ENCODE measurements at regions not wholly inside any gene's neighbourhood (a gene's known extent, or its start where the extent isn't known, plus 50 kb on each side); places are given as distances from the start of the nearest gene placed in this dataset.
"Not testable (repeated sequence)": the region's sequence is repeated elsewhere in the genome, so short reads cannot be mapped to it uniquely, and the experiment has no call there.

- Histone ChIP-seq H3K9me3 (no peaks in the 10 kb centered on the region), H3K27me3 (no peaks in the 10 kb centered on the region), H3K4me3 (no peak overlapping the region), H3K27ac (no peak overlapping the region), H3K4me1 (no peaks in the 10 kb centered on the region), H3K36me3 (no peaks in the 10 kb centered on the region)
- no peak for ATAC-seq
- no peak for TF ChIP-seq POLR2A (IDR thresholded peaks at IDR 0.05)
- no peak for TF ChIP-seq POLR2AphosphoS5 (IDR thresholded peaks at IDR 0.05)
- no peak for TF ChIP-seq CTCF (IDR thresholded peaks at IDR 0.05)
- TF ChIP-seq EP300 (IDR thresholded peaks at IDR 0.05), result no peak
- WGBS, 2 donors (ENCODE audit: low coverage in 1 of 2), result 43 to 52% methylated on average over 3 of the region's 3 CpGs
Observed at GRCh38 chr13:89205856-89206520, 1534.8 kb downstream of the SLITRK5 start.

- Histone ChIP-seq H3K4me3 (no peak overlapping the region), H3K36me3 (no peaks in the 10 kb centered on the region), H3K4me1 (no peaks in the 10 kb centered on the region), H3K27me3 (no peaks in the 10 kb centered on the region), H3K27ac (no peak overlapping the region), H3K9me3 (no peaks in the 10 kb centered on the region)
- ATAC-seq, result no peak
- 89% methylated on average over 1 of the region's 1 CpG; no CpG with 5 or more reads in 1 of the 2 donors for WGBS, 2 donors (ENCODE audit: low coverage in 1 of 2)
- TF ChIP-seq POLR2A (IDR thresholded peaks at IDR 0.05), result no peak
- TF ChIP-seq EP300 (IDR thresholded peaks at IDR 0.05), result no peak
- TF ChIP-seq POLR2AphosphoS5 (IDR thresholded peaks at IDR 0.05), result no peak
- TF ChIP-seq CTCF (IDR thresholded peaks at IDR 0.05), result no peak
Observed at GRCh38 chr13:89212186-89212585, 1541.0 kb downstream of the SLITRK5 start.

- no peak for ATAC-seq
- H3K27ac ChIP-seq, result no peak overlapping the region
- H3K4me3 ChIP-seq, result no peak overlapping the region
- no peaks in the 10 kb centered on the region for H3K9me3 ChIP-seq
- no peak for TF ChIP-seq POLR2A (IDR thresholded peaks at IDR 0.05)
- no peak for TF ChIP-seq POLR2AphosphoS5 (IDR thresholded peaks at IDR 0.05)
- no peak for TF ChIP-seq EP300 (IDR thresholded peaks at IDR 0.05)
- no peak for TF ChIP-seq CTCF (IDR thresholded peaks at IDR 0.05)
- H3K36me3 ChIP-seq, result no peaks in the 10 kb centered on the region
- H3K27me3 ChIP-seq, result no peaks in the 10 kb centered on the region
- WGBS, 2 donors (ENCODE audit: low coverage in 1 of 2), result 50 to 61% methylated on average over 1 of the region's 1 CpG
- no peaks in the 10 kb centered on the region for H3K4me1 ChIP-seq
Observed at GRCh38 chr13:89214185-89214584, 1543.0 kb downstream of the SLITRK5 start.

- not testable (repeated sequence) for H3K9me3 ChIP-seq, H3K27ac ChIP-seq, H3K4me3 ChIP-seq, H3K27me3 ChIP-seq, ATAC-seq, H3K36me3 ChIP-seq, H3K4me1 ChIP-seq
- WGBS, 2 donors (ENCODE audit: low coverage in 1 of 2), result 73 to 87% methylated on average over 8 to 13 of the region's 13 CpGs
Observed at GRCh38 chr13:89215319-89215718, 1544.1 kb downstream of the SLITRK5 start.

GRCh38 chr13:89217813-89218212, 1546.6 kb downstream of the SLITRK5 start:
- Histone ChIP-seq H3K36me3 (no peaks in the 10 kb centered on the region), H3K9me3 (peaks cover 0 to 15% (median 0%) of the 10 kb centered on the region in 3 donors), H3K27me3 (no peaks in the 10 kb centered on the region), H3K4me1 (no peaks in the 10 kb centered on the region), H3K4me3 (no peak overlapping the region), H3K27ac (no peak overlapping the region)
- ATAC-seq, result no peak
- TF ChIP-seq POLR2AphosphoS5 (IDR thresholded peaks at IDR 0.05), result no peak
- TF ChIP-seq EP300 (IDR thresholded peaks at IDR 0.05), result no peak
- TF ChIP-seq CTCF (IDR thresholded peaks at IDR 0.05), result no peak
- no peak for TF ChIP-seq POLR2A (IDR thresholded peaks at IDR 0.05)

All from gastroesophageal sphincter (tissue), 4 donors.